ENCODE measurements at regions not wholly inside any gene's neighbourhood (a gene's known extent, or its start where the extent isn't known, plus 50 kb on each side); places are given as distances from the start of the nearest gene placed in this dataset.
A peak's percentile ranks its signal among the peaks of the same experiment; 100 is the strongest.
"Not testable (repeated sequence)": the region's sequence is repeated elsewhere in the genome, so short reads cannot be mapped to it uniquely, and the experiment has no call there.

- in situ Hi-C loops (cut with MboI; ENCODE audit: low pct_unique_long_range_greater_than_20kb in 2 of 9, low sequenced_read_pairs in 9 of 9, unreplicated experiment in 9 of 9): loop anchor here in 3 of 9 experiments (25.0 kb wide), 2 partner anchors 278 to 503 kb away; no protein-coding TSS in a partner anchor
- Histone ChIP-seq H3K4me1 (replicated peaks in 1 of 2) (peaks cover 0 to 8% of the 10 kb centered on the region in 2 donors), H3K27ac (no peak overlapping the region), H3K4me3 (no peak overlapping the region)
- 0 to 86% (median 19%) methylated on average over 1 to 3 of the region's 3 CpGs for WGBS, 10 experiments
- ATAC-seq (replicated peaks in 6 of 8): peak in 7 of 8 experiments; percentile 33 to 80 (median 55)
These were observed 161.0 kb downstream of the SLC38A4 start for GRCh38 chr12:46664761-46665287.

- in situ Hi-C loops (cut with MboI; ENCODE audit: low pct_unique_long_range_greater_than_20kb in 2 of 9, low sequenced_read_pairs in 9 of 9, unreplicated experiment in 9 of 9): loop anchor here in 3 of 9 experiments (25.0 kb wide), 2 partner anchors 276 to 501 kb away; no protein-coding TSS in a partner anchor
- peaks cover 0 to 8% of the 10 kb centered on the region in 2 donors for H3K4me1 ChIP-seq (replicated peaks in 1 of 2)
- no peak overlapping the region for H3K4me3 ChIP-seq
- peak in 3 of 8 experiments; percentile 12 to 26 (median 21) for ATAC-seq (replicated peaks in 6 of 8)
- no peak overlapping the region for H3K27ac ChIP-seq
These were observed 162.5 kb downstream of the SLC38A4 start for GRCh38 chr12:46663318-46663717.

- in situ Hi-C loops (cut with MboI; ENCODE audit: low pct_unique_long_range_greater_than_20kb in 2 of 9, low sequenced_read_pairs in 9 of 9, unreplicated experiment in 9 of 9): loop anchor here in 3 of 9 experiments (25.0 kb wide), 2 partner anchors 274 to 499 kb away; no protein-coding TSS in a partner anchor
- Histone ChIP-seq H3K4me3 (no peak overlapping the region), H3K4me1 (replicated peaks in 1 of 2) (peaks cover 0 to 8% of the 10 kb centered on the region in 2 donors), H3K27ac (no peak overlapping the region)
- 7 to 95% (median 75%) methylated on average over 1 to 2 of the region's 2 CpGs; no CpG with 5 or more reads in 3 of the 10 experiments for WGBS, 10 experiments
- ATAC-seq (replicated peaks in 6 of 8): peak; percentile 47 to 97 (median 92)
These were observed 164.5 kb downstream of the SLC38A4 start for GRCh38 chr12:46661110-46661845.

- WGBS, 10 experiments: 20 to 98% (median 86%) methylated on average over 2 to 5 of the region's 5 CpGs
- ATAC-seq (replicated peaks in 6 of 8): peak in 1 of 8 experiments; percentile 3
- H3K4me3 ChIP-seq: no peak overlapping the region
- no peak overlapping the region for H3K27ac ChIP-seq
- in situ Hi-C loops (cut with MboI; ENCODE audit: low pct_unique_long_range_greater_than_20kb in 2 of 9, low sequenced_read_pairs in 9 of 9, unreplicated experiment in 9 of 9): loop anchor here in 3 of 9 experiments (25.0 kb wide), 2 partner anchors 273 to 498 kb away; no protein-coding TSS in a partner anchor
- H3K4me1 ChIP-seq (replicated peaks in 1 of 2): peaks cover 0 to 8% of the 10 kb centered on the region in 2 donors
These were observed 165.1 kb downstream of the SLC38A4 start for GRCh38 chr12:46660719-46661109.

GRCh38 chr12:46660276-46660675 lies 165.5 kb downstream of the SLC38A4 start:
- H3K4me3 ChIP-seq: no peak overlapping the region
- no peak overlapping the region for H3K27ac ChIP-seq
- in situ Hi-C loops (cut with MboI; ENCODE audit: low pct_unique_long_range_greater_than_20kb in 2 of 9, low sequenced_read_pairs in 9 of 9, unreplicated experiment in 9 of 9): loop anchor here in 3 of 9 experiments (25.0 kb wide), 2 partner anchors 273 to 498 kb away; no protein-coding TSS in a partner anchor
- WGBS, 10 experiments: 11 to 100% (median 86%) methylated on average over 1 of the region's 1 CpG
- H3K4me1 ChIP-seq (replicated peaks in 1 of 2): peaks cover 0 to 8% of the 10 kb centered on the region in 2 donors
- ATAC-seq (replicated peaks in 6 of 8): peak in 2 of 8 experiments; percentile 4 to 7

GRCh38 chr12:46659824-46660223 lies 166.0 kb downstream of the SLC38A4 start:
- H3K27ac ChIP-seq: no peak overlapping the region
- in situ Hi-C loops (cut with MboI; ENCODE audit: low pct_unique_long_range_greater_than_20kb in 2 of 9, low sequenced_read_pairs in 9 of 9, unreplicated experiment in 9 of 9): loop anchor here in 3 of 9 experiments (25.0 kb wide), 2 partner anchors 273 to 498 kb away; no protein-coding TSS in a partner anchor
- H3K4me1 ChIP-seq (replicated peaks in 1 of 2): peaks cover 0 to 8% of the 10 kb centered on the region in 2 donors
- ATAC-seq (replicated peaks in 6 of 8): peak in 3 of 8 experiments; percentile 4 to 57 (median 47)
- no peak overlapping the region for H3K4me3 ChIP-seq
- 0 to 100% (median 79%) methylated on average over 1 to 4 of the region's 4 CpGs; no CpG with 5 or more reads in 1 of the 10 experiments for WGBS, 10 experiments

GRCh38 chr12:46659032-46659650 lies 166.7 kb downstream of the SLC38A4 start:
- in situ Hi-C loops (cut with MboI; ENCODE audit: low pct_unique_long_range_greater_than_20kb in 2 of 9, low sequenced_read_pairs in 9 of 9, unreplicated experiment in 9 of 9): loop anchor here in 3 of 9 experiments (25.0 kb wide), 2 partner anchors 272 to 497 kb away; no protein-coding TSS in a partner anchor
- 15 to 87% (median 74%) methylated on average over 1 to 10 of the region's 10 CpGs for WGBS, 10 experiments
- no peak overlapping the region for H3K4me3 ChIP-seq

GRCh38 chr12:46657453-46658411 lies 168.1 kb downstream of the SLC38A4 start:
- Histone ChIP-seq H3K4me3 (no peak overlapping the region), H3K4me1 (replicated peaks in 1 of 2) (peaks cover 0 to 8% of the 10 kb centered on the region in 2 donors), H3K27ac (no peak overlapping the region)
- ATAC-seq (replicated peaks in 6 of 8): peak in 2 of 8 experiments; percentile 17 to 19
- in situ Hi-C loops (cut with MboI; ENCODE audit: low pct_unique_long_range_greater_than_20kb in 2 of 9, low sequenced_read_pairs in 9 of 9, unreplicated experiment in 9 of 9): loop anchor here in 3 of 9 experiments (25.0 kb wide), 2 partner anchors 270 to 495 kb away; no protein-coding TSS in a partner anchor
- 0 to 82% (median 58%) methylated on average over 1 to 4 of the region's 4 CpGs for WGBS, 10 experiments

More at GRCh38 chr12:46659032-46659650, 166.7 kb downstream of the SLC38A4 start:
- H3K27ac ChIP-seq: no peak overlapping the region
- ATAC-seq (replicated peaks in 6 of 8): no peak
- H3K4me1 ChIP-seq (replicated peaks in 1 of 2): peaks cover 0 to 8% of the 10 kb centered on the region in 2 donors

- H3K4me1 ChIP-seq (replicated peaks in 1 of 2); H3K4me3 ChIP-seq; ATAC-seq (replicated peaks in 6 of 8); H3K27ac ChIP-seq: not testable (repeated sequence)
- WGBS, 10 experiments: 57 to 100% (median 100%) methylated on average over 1 to 2 of the region's 3 CpGs; no CpG with 5 or more reads in 5 of the 10 experiments
- in situ Hi-C loops (cut with MboI; ENCODE audit: low pct_unique_long_range_greater_than_20kb in 2 of 9, low sequenced_read_pairs in 9 of 9, unreplicated experiment in 9 of 9): loop anchor here in 3 of 9 experiments (25.0 kb wide), 2 partner anchors 269 to 494 kb away; no protein-coding TSS in a partner anchor
These were observed 169.8 kb downstream of the SLC38A4 start for GRCh38 chr12:46655984-46656383.

- Histone ChIP-seq H3K4me3 (no peak overlapping the region), H3K27ac (no peak overlapping the region), H3K4me1 (replicated peaks in 1 of 2) (no peaks in the 10 kb centered on the region)
- in situ Hi-C loops (cut with MboI; ENCODE audit: low pct_unique_long_range_greater_than_20kb in 2 of 9, low sequenced_read_pairs in 9 of 9, unreplicated experiment in 9 of 9): loop anchor here in 3 of 9 experiments (25.0 kb wide), 2 partner anchors 266 to 491 kb away; no protein-coding TSS in a partner anchor
- 57 to 93% (median 77%) methylated on average over 1 to 2 of the region's 2 CpGs for WGBS, 10 experiments
- ATAC-seq (replicated peaks in 6 of 8): no peak
These were observed 172.5 kb downstream of the SLC38A4 start for GRCh38 chr12:46653311-46653710.

- Histone ChIP-seq H3K27ac (no peak overlapping the region), H3K4me1 (replicated peaks in 1 of 2) (no peaks in the 10 kb centered on the region), H3K4me3 (no peak overlapping the region)
- ATAC-seq (replicated peaks in 6 of 8): no peak
- in situ Hi-C loops (cut with MboI; ENCODE audit: low pct_unique_long_range_greater_than_20kb in 2 of 9, low sequenced_read_pairs in 9 of 9, unreplicated experiment in 9 of 9): loop anchor here in 3 of 9 experiments (25.0 kb wide), 2 partner anchors 265 to 490 kb away; no protein-coding TSS in a partner anchor
These were observed 173.1 kb downstream of the SLC38A4 start for GRCh38 chr12:46652692-46653091.

- Histone ChIP-seq H3K27ac (no peak overlapping the region), H3K4me3 (no peak overlapping the region), H3K4me1 (replicated peaks in 1 of 2) (no peaks in the 10 kb centered on the region)
- WGBS, 10 experiments: 75 to 100% (median 87%) methylated on average over 1 to 4 of the region's 4 CpGs; no CpG with 5 or more reads in 1 of the 10 experiments
- ATAC-seq (replicated peaks in 6 of 8): no peak
- in situ Hi-C loops (cut with MboI; ENCODE audit: low pct_unique_long_range_greater_than_20kb in 2 of 9, low sequenced_read_pairs in 9 of 9, unreplicated experiment in 9 of 9): loop anchor here in 3 of 9 experiments (25.0 kb wide), 2 partner anchors 263 to 488 kb away; no protein-coding TSS in a partner anchor
These were observed 175.1 kb downstream of the SLC38A4 start for GRCh38 chr12:46650688-46651087.

All from motor neuron (in vitro differentiated cells).